Fibroblast of skin of left quadriceps (primary cell): ENCODE measurements at regions not wholly inside any gene's neighbourhood (a gene's known extent, or its start where the extent isn't known, plus 50 kb on each side); places are given as distances from the start of the nearest gene placed in this dataset.
"Not testable (repeated sequence)": the region's sequence is repeated elsewhere in the genome, so short reads cannot be mapped to it uniquely, and the experiment has no call there.

Experiments used
- DNase-seq, 2 experiments: peaks; one replicate each; pipeline ENCODE4 v3.0.0-alpha.2; 2013; ENCODE audit warnings: low read depth in 2 of 2

GRCh38 chr4:127357765-127358164, 275.0 kb upstream of the INTU start:
- no peak for DNase-seq

- no peak for DNase-seq
Measured at GRCh38 chr4:127362686-127363085, 270.1 kb upstream of the INTU start.

- no peak for DNase-seq
Measured at GRCh38 chr4:127364397-127364796, 268.4 kb upstream of the INTU start.

- no peak for DNase-seq
Measured at GRCh38 chr4:127364911-127365310, 267.8 kb upstream of the INTU start.

- DNase-seq: no peak
Measured at GRCh38 chr4:127370604-127371003, 262.2 kb upstream of the INTU start.

GRCh38 chr4:127379499-127379898, 253.3 kb upstream of the INTU start:
- no peak for DNase-seq

- DNase-seq: not testable (repeated sequence)
Measured at GRCh38 chr4:127379948-127380347, 252.8 kb upstream of the INTU start.

GRCh38 chr4:127383666-127384065, 249.1 kb upstream of the INTU start:
- no peak for DNase-seq

GRCh38 chr4:127394516-127394915, 238.2 kb upstream of the INTU start:
- no peak for DNase-seq

- peak; percentile 2 to 3 for DNase-seq
Measured at GRCh38 chr4:127400276-127400675, 232.5 kb upstream of the INTU start.

GRCh38 chr4:127400731-127401346, 231.9 kb upstream of the INTU start:
- peak; percentile 76 to 78 for DNase-seq

GRCh38 chr4:127403471-127404084, 229.2 kb upstream of the INTU start:
- peak in 1 of 2 experiments; percentile 2 for DNase-seq

- no peak for DNase-seq
Measured at GRCh38 chr4:127406187-127406586, 226.6 kb upstream of the INTU start.

- DNase-seq: not testable (repeated sequence)
Measured at GRCh38 chr4:127407572-127407971, 225.2 kb upstream of the INTU start.

- DNase-seq: no peak
Measured at GRCh38 chr4:127410201-127410600, 222.6 kb upstream of the INTU start.

GRCh38 chr4:127410644-127411043, 222.1 kb upstream of the INTU start:
- DNase-seq: no peak

- no peak for DNase-seq
Measured at GRCh38 chr4:127414951-127415606, 217.7 kb upstream of the INTU start.

- no peak for DNase-seq
Measured at GRCh38 chr4:127416115-127416514, 216.6 kb upstream of the INTU start.

GRCh38 chr4:127417885-127418535, 214.7 kb upstream of the INTU start:
- DNase-seq: no peak

- no peak for DNase-seq
Measured at GRCh38 chr4:127419431-127419830, 213.3 kb upstream of the INTU start.

- no peak for DNase-seq
Measured at GRCh38 chr4:127421437-127421836, 211.3 kb upstream of the INTU start.

GRCh38 chr4:127425202-127425845, 207.4 kb upstream of the INTU start:
- DNase-seq: no peak
